ENCODE measurements at regions not wholly inside any gene's neighbourhood (a gene's known extent, or its start where the extent isn't known, plus 50 kb on each side); places are given as distances from the start of the nearest gene placed in this dataset.

DNA sequence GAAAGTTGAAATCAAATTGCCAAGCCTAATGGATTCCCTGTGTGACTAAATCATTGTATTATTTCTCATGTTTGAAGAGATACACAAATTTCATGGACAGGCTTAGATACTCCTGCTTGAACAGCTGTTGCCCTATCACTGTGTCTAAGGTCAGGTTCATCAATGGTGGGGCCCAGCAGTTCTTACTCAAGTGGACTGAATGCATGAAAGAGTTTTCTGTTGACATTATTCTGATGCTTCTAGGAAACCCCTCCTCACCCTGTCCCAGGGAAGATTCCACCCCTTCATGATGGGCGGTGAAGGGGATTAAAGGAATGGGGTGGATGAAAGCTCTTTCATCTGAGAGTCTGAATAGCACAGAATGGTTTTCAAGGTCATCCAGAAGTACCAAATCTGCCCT is 148.8 kb downstream of the INO80D start:
- Histone ChIP-seq H3K4me1 (no peaks in the 10 kb centered on the region), H3K27ac (no peak overlapping the region), H3K27me3 (ENCODE audit: low read depth) (no peaks in the 10 kb centered on the region), H3K4me3 (no peak overlapping the region), H3K36me3 (no peaks in the 10 kb centered on the region), H3K9me3 (no peaks in the 10 kb centered on the region)
- TF ChIP-seq, protein P1, sequence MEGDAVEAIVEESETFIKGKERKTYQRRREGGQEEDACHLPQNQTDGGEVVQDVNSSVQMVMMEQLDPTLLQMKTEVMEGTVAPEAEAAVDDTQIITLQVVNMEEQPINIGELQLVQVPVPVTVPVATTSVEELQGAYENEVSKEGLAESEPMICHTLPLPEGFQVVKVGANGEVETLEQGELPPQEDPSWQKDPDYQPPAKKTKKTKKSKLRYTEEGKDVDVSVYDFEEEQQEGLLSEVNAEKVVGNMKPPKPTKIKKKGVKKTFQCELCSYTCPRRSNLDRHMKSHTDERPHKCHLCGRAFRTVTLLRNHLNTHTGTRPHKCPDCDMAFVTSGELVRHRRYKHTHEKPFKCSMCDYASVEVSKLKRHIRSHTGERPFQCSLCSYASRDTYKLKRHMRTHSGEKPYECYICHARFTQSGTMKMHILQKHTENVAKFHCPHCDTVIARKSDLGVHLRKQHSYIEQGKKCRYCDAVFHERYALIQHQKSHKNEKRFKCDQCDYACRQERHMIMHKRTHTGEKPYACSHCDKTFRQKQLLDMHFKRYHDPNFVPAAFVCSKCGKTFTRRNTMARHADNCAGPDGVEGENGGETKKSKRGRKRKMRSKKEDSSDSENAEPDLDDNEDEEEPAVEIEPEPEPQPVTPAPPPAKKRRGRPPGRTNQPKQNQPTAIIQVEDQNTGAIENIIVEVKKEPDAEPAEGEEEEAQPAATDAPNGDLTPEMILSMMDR (IDR thresholded peaks at IDR 0.05), result no peak
- ATAC-seq (no peak), DNase-seq (no peak)
- intact Hi-C loops (cut with DNase I), result no loop called here

DNA sequence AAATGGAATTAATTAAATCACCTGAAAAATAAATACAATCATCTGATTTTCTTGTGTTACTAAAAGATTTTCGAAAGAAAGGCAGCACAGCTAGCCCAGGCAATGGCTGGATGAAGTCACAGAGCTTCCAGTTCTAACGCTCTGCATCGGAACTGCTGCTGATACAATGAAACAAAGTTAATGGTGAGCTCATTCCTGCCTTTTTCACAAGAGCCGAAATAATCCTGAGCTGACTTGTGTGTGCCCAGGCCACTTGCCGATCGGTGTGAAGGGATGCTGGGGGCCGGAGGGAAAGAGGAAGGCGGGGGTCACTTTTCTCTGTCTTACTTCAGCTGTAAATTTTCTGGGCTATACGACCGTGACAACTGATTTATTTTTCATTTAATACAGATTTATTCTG is 149.5 kb downstream of the INO80D start:
- Histone ChIP-seq H3K27me3 (ENCODE audit: low read depth) (no peaks in the 10 kb centered on the region), H3K4me3 (no peak overlapping the region), H3K9me3 (no peaks in the 10 kb centered on the region), H3K27ac (no peak overlapping the region), H3K36me3 (no peaks in the 10 kb centered on the region), H3K4me1 (no peaks in the 10 kb centered on the region)
- TF ChIP-seq, protein P1 (IDR thresholded peaks at IDR 0.05), result no peak
- ATAC-seq (no peak), DNase-seq (no peak)
- intact Hi-C loops (cut with DNase I), result no loop called here

DNA sequence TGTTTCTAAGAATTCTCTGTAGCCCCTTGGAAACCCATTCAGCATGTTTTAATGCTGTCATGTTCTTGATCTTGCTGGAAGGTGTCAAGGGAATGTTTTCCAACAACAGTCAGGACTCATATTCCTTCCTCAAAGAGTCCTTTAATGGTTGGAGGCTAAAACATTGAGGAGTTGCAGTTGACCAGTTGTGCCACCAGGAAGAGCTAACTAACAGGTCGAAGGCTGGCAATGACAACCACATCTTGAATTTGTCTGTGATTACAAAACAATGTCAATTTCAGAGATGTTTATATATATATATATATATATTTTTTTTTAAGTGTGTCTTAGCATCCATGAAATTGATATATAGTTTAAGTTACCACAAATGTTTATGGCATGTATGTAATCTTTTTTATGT is 151.5 kb downstream of the INO80D start:
- Histone ChIP-seq H3K4me1 (peaks cover 15% of the 10 kb centered on the region), H3K27me3 (ENCODE audit: low read depth) (no peaks in the 10 kb centered on the region), H3K4me3 (no peak overlapping the region), H3K27ac (no peak overlapping the region), H3K36me3 (no peaks in the 10 kb centered on the region), H3K9me3 (no peaks in the 10 kb centered on the region)
- DNase-seq (no peak), ATAC-seq (no peak)
- intact Hi-C loops (cut with DNase I), result no loop called here
- TF ChIP-seq, protein P1 (IDR thresholded peaks at IDR 0.05), result no peak

DNA sequence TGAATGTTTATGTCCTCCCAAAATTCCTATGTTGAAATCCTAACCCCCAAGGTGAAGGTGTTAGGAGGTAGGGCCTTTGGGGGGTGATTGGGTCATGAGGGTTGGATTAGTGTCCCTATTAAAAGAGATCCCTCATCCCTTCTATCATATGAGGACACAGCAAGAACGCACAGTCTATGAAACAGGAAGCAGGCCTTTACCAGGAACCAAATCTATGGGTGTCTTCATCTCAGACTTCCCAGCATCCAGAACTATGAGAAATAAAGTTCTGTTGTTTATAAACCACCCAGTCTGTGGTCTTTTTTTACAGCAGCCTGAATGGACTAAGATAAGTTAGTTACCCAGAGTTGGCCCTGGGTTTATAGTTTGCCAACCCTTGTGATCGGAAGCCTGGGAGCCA is 153.1 kb downstream of the INO80D start:
- Histone ChIP-seq H3K27ac (no peak overlapping the region), H3K4me3 (no peak overlapping the region), H3K36me3 (no peaks in the 10 kb centered on the region), H3K27me3 (ENCODE audit: low read depth) (no peaks in the 10 kb centered on the region), H3K4me1 (peaks cover 15% of the 10 kb centered on the region), H3K9me3 (no peaks in the 10 kb centered on the region)
- intact Hi-C loops (cut with DNase I), result no loop called here
- DNase-seq (no peak), ATAC-seq (peak in 1 of 2 donors; percentile 35)
- TF ChIP-seq, protein P1 (IDR thresholded peaks at IDR 0.05), result no peak

DNA sequence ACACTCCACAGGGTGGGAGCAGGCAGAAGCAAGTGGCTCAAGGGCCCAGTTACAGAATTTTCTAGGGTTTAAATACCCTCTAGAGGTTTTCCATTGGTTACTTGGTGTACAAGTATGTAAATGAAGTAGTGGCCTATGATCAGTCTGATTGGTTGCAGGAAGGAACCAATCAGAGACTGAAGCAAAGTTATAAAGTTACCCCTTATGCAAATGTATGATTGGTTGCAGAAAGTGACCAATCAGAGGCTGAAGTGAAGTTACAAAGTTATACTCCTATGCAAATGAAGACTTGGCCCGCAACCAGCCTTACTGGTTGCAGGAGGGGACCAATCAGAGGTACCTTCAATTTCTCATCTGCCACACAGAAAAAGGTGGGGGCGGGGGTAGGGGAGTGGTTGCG is 154.6 kb downstream of the INO80D start:
- intact Hi-C loops (cut with DNase I), result no loop called here
- Histone ChIP-seq H3K36me3 (no peaks in the 10 kb centered on the region), H3K27ac (no peak overlapping the region), H3K4me3 (no peak overlapping the region), H3K9me3 (no peaks in the 10 kb centered on the region), H3K4me1 (peaks cover 15% of the 10 kb centered on the region), H3K27me3 (ENCODE audit: low read depth) (peaks cover 5% of the 10 kb centered on the region)
- no peak for DNase-seq
- TF ChIP-seq, protein P1 (IDR thresholded peaks at IDR 0.05), result no peak
- no peak for ATAC-seq

DNA sequence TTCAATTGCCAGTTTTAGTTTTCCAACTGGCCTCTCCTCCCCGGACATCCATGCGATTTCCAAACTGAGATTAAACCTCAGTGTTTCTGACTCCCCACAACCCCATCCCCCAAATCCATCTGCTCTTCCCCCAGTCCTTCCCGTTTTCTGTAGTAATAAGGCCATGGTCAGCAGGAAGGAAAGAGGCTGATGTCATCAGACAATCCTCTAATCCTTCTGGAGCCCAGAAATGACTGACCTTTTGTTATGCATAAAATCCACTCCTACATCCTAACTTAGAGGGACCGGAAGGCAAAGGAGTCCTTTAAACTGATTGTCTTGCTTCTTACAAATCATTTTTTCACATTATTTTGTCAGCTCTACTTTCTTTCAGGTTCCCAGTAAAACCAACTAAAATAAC is 155.8 kb downstream of the INO80D start:
- Histone ChIP-seq H3K27ac (no peak overlapping the region), H3K9me3 (no peaks in the 10 kb centered on the region), H3K4me1 (peaks cover 25% of the 10 kb centered on the region), H3K4me3 (no peak overlapping the region), H3K27me3 (ENCODE audit: low read depth) (peaks cover 5% of the 10 kb centered on the region), H3K36me3 (no peaks in the 10 kb centered on the region)
- no peak for ATAC-seq
- no peak for DNase-seq
- TF ChIP-seq, protein P1 (IDR thresholded peaks at IDR 0.05), result no peak
- intact Hi-C loops (cut with DNase I), result no loop called here

All from lower lobe of right lung (tissue), 2 donors.